ENCODE measurements at regions not wholly inside any gene's neighbourhood (a gene's known extent, or its start where the extent isn't known, plus 50 kb on each side); places are given as distances from the start of the nearest gene placed in this dataset.
"Not testable (repeated sequence)": the region's sequence is repeated elsewhere in the genome, so short reads cannot be mapped to it uniquely, and the experiment has no call there.

GRCh38 chr4:117927823-117928222, 106.5 kb upstream of the NDST3 start:
- H3K4me1 Mint-ChIP-seq; CTCF ChIA-PET; DNase-seq; H3K36me3 Mint-ChIP-seq (ENCODE audit: low read depth); H3K9me3 Mint-ChIP-seq; H3K27me3 Mint-ChIP-seq; H3K4me3 Mint-ChIP-seq; POLR2A ChIA-PET; H3K27ac Mint-ChIP-seq: not testable (repeated sequence)

DNA sequence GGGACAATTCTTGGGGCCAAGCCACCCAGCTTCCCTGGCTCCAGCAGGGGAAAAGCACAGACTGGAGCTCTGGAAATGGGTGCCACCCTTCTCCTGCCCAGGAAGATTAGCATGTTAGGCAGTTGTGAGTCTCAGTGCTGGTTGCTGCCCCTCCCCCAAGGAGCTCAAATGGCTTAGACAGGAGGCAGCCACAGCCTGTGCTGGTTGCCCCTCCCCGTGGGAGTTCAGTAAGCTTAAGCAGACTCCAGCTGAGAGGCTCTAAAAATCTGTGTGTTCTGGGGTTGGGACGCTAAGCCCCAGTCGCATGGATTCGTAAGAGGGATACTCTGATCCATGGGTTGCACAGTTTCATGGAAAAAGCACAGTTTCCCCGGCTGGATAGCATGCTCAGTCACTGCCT, 92.7 kb upstream of the NDST3 start:
- Mint-ChIP-seq H3K36me3 (ENCODE audit: low read depth) (no peaks in the 10 kb centered on the region), H3K4me1 (no peaks in the 10 kb centered on the region), H3K9me3 (peaks cover 5% of the 10 kb centered on the region), H3K27me3 (no peaks in the 10 kb centered on the region), H3K4me3 (no peak overlapping the region), H3K27ac (no peak overlapping the region)
- CTCF ChIA-PET: no interaction called here
- no peak for DNase-seq
- POLR2A ChIA-PET: no interaction called here

DNA sequence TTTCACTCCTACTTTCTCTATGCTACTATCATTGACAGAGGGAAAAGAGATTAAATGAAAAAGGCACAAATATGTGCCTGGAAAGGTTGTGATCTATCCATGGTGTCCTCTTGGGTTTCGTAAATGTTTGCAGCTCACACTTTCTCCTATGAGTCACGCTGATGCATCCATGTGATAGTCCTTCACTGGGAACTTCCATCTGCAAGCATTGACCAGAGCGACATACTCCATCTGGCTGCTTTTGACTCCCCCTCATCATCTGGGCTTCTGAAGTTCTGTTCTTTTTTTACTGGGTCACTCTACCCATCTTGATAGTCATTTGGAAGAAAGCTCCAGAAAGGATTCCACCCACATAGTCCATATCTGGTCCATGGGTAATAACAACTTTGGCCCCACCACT, 84.7 kb upstream of the NDST3 start:
- Mint-ChIP-seq H3K36me3 (ENCODE audit: low read depth) (no peaks in the 10 kb centered on the region), H3K9me3 (no peaks in the 10 kb centered on the region), H3K4me1 (no peaks in the 10 kb centered on the region), H3K4me3 (no peak overlapping the region), H3K27ac (no peak overlapping the region), H3K27me3 (no peaks in the 10 kb centered on the region)
- POLR2A ChIA-PET: no interaction called here
- no peak for DNase-seq
- CTCF ChIA-PET: no interaction called here

GRCh38 chr4:117957571-117957970, 76.7 kb upstream of the NDST3 start:
- POLR2A ChIA-PET: no interaction called here
- H3K9me3 Mint-ChIP-seq: no peaks in the 10 kb centered on the region
- DNase-seq: no peak
- no peak overlapping the region for H3K4me3 Mint-ChIP-seq
- no peaks in the 10 kb centered on the region for H3K27me3 Mint-ChIP-seq
- no peaks in the 10 kb centered on the region for H3K4me1 Mint-ChIP-seq
- no peak overlapping the region for H3K27ac Mint-ChIP-seq
- CTCF ChIA-PET: no interaction called here
- H3K36me3 Mint-ChIP-seq (ENCODE audit: low read depth): no peaks in the 10 kb centered on the region

GRCh38 chr4:117965622-117966021, 68.7 kb upstream of the NDST3 start:
- Mint-ChIP-seq H3K9me3 (no peaks in the 10 kb centered on the region), H3K4me1 (no peaks in the 10 kb centered on the region), H3K4me3 (no peak overlapping the region), H3K27me3 (no peaks in the 10 kb centered on the region), H3K36me3 (ENCODE audit: low read depth) (no peaks in the 10 kb centered on the region), H3K27ac (no peak overlapping the region)
- POLR2A ChIA-PET: no interaction called here
- CTCF ChIA-PET: no interaction called here
- peak; percentile 6 for DNase-seq

DNA sequence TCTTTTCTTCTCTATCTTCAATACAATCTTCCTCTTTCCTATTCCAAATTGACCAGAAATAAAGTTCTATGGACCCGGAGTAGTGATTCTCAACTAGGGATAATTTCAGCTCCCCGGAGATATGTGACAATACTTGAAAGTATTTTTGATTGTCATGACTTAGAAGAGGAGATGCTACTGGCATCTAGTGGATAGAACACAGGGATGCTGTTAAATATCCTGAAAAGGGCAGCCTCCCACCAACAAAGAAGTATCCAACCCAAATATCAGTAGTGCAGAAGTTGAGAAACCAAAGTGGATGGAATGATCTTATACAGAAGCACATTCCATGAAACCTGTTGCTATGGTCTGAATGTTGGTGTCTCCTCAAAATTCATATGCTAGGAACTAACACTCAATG, 65.7 kb upstream of the NDST3 start:
- H3K27me3 Mint-ChIP-seq: peaks cover 2% of the 10 kb centered on the region
- ChIA-PET POLR2A (no interaction called here), CTCF (no interaction called here)
- no peak overlapping the region for H3K27ac Mint-ChIP-seq
- no peak for DNase-seq
- no peaks in the 10 kb centered on the region for H3K9me3 Mint-ChIP-seq
- no peaks in the 10 kb centered on the region for H3K36me3 Mint-ChIP-seq (ENCODE audit: low read depth)
- H3K4me3 Mint-ChIP-seq: no peak overlapping the region
- H3K4me1 Mint-ChIP-seq: no peaks in the 10 kb centered on the region

DNA sequence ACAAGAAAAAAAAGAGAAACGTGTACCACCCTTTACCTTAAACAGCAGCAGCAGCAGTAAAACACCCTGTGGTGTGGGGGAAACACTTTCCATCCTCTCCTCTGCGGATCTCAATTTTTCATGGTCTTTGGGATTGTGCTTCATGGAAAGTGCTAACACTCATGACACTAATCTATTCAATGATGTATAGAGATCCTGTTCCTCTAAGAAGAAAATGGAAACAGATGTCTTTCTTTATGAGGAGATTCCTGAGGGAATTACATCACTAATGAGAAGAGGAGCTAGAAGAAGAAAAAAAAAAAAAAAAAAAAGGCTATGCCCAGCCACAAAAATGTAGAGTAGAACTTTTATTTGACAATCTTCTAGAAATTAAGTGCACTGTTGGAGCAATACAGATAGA, 62.9 kb upstream of the NDST3 start:
- Mint-ChIP-seq H3K27ac (no peak overlapping the region), H3K4me1 (no peaks in the 10 kb centered on the region), H3K9me3 (no peaks in the 10 kb centered on the region), H3K27me3 (peaks cover 2% of the 10 kb centered on the region), H3K4me3 (no peak overlapping the region), H3K36me3 (ENCODE audit: low read depth) (no peaks in the 10 kb centered on the region)
- POLR2A ChIA-PET: no interaction called here
- DNase-seq: no peak
- CTCF ChIA-PET: no interaction called here

DNA sequence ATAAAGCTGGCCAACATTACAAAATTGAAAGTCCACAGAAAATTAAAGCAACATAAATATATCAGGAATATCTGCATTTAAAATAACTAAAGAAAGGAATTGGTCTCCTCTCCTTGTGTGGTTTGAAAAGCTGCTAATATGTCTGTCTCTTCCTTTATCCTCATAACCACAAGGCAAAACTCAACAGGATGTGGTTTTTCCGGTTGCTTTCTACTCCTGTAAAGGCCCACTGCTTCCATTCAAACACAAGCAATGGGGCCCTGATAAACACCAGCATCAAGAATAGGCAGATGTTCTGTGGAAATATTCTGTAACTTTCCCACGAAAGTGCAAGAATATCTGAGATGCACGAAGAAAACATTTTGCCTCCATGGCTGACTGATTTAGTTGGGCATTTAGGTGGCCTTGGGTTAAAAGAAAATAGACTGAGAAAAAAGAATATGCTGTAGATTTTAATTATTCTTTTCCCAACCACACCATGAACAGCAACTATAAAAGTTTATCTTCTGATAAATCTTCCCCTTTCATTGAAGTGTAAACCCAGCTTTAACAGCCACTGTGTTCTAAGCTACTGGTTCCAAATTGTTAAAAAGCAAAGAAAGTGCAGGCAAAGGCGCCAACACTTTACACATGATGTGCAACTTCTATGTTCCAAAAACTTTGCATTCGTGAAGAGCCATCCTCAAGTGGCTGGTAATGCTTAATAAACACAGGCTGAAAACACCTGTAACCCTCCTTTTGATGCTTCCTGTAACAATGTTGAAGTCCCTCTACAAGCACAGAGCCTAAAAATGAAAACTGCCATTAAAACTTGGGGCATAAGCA, 50.5 kb upstream of the NDST3 start:
- no peaks in the 10 kb centered on the region for H3K27me3 Mint-ChIP-seq
- H3K27ac Mint-ChIP-seq: no peak overlapping the region
- peaks cover 5% of the 10 kb centered on the region for H3K4me1 Mint-ChIP-seq
- POLR2A ChIA-PET: no interaction called here
- H3K36me3 Mint-ChIP-seq (ENCODE audit: low read depth): no peaks in the 10 kb centered on the region
- no peak overlapping the region for H3K4me3 Mint-ChIP-seq
- H3K9me3 Mint-ChIP-seq: no peaks in the 10 kb centered on the region
- DNase-seq: no peak
- CTCF ChIA-PET: no interaction called here

DNA sequence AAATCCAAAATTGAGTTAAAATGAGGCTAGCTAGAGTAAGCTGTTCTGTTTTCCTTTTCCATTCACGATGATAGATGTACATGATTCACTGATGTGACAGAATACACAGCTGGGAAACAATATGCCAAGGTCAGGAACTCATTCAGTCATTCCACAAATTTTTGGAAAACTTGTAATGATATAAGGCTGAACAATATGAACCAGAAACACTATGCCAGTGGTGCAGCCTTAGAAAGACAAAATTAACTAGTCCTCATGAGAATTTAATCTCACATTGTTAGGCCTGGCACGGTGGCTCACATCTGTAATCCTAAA, 50.0 kb upstream of the NDST3 start:
- DNase-seq: no peak
- H3K27ac Mint-ChIP-seq: no peak overlapping the region
- no peaks in the 10 kb centered on the region for H3K9me3 Mint-ChIP-seq
- H3K4me1 Mint-ChIP-seq: peaks cover 5% of the 10 kb centered on the region
- no peaks in the 10 kb centered on the region for H3K27me3 Mint-ChIP-seq
- ChIA-PET CTCF (no interaction called here), POLR2A (no interaction called here)
- H3K36me3 Mint-ChIP-seq (ENCODE audit: low read depth): no peaks in the 10 kb centered on the region
- H3K4me3 Mint-ChIP-seq: no peak overlapping the region
